ENCODE measurements at regions not wholly inside any gene's neighbourhood (a gene's known extent, or its start where the extent isn't known, plus 50 kb on each side); places are given as distances from the start of the nearest gene placed in this dataset.

DNA sequence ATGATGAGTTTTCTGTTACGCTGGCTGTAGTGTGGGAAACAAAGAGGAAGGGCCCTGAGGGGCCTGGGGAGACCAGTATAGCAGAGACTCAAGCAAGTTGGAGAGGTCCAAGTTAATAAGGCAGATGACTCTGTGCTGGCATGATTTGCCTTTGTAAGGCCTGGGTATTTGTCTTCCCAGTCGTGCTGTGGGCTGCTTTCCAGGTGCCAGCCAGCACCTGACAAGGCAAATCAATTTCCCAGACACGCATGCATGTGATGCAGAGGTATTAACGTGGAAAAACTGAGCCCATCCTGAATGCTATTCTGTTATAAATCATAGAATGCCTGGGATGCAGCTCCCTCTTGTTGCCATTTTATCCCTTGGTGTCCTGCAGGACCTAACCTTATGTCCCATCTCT is 175.6 kb downstream of the MFSD1 start:
- Mint-ChIP-seq H3K27ac (ENCODE audit: low read depth) (no peak overlapping the region), H3K27me3 (peaks cover 1% of the 10 kb centered on the region), H3K4me1 (no peaks in the 10 kb centered on the region), H3K4me3 (no peak overlapping the region), H3K36me3 (ENCODE audit: insufficient read depth) (no peaks in the 10 kb centered on the region), H3K9me3 (peaks cover 4% of the 10 kb centered on the region)
- ATAC-seq (replicated peaks; ENCODE audit: extremely low read depth, poor library complexity, severe bottlenecking) (no peak), DNase-seq (ENCODE audit: low spot score in 2 of 2) (no peak)

- Mint-ChIP-seq H3K9me3 (peaks cover 13% of the 10 kb centered on the region), H3K4me3 (no peak overlapping the region), H3K36me3 (ENCODE audit: insufficient read depth) (peaks cover 2% of the 10 kb centered on the region), H3K4me1 (no peaks in the 10 kb centered on the region), H3K27me3 (no peaks in the 10 kb centered on the region), H3K27ac (ENCODE audit: low read depth) (no peak overlapping the region)
- ATAC-seq (replicated peaks; ENCODE audit: extremely low read depth, poor library complexity, severe bottlenecking) (no peak), DNase-seq (ENCODE audit: low spot score in 2 of 2) (no peak)
Measured at GRCh38 chr3:158983216-158984099, 181.6 kb downstream of the MFSD1 start.

DNA sequence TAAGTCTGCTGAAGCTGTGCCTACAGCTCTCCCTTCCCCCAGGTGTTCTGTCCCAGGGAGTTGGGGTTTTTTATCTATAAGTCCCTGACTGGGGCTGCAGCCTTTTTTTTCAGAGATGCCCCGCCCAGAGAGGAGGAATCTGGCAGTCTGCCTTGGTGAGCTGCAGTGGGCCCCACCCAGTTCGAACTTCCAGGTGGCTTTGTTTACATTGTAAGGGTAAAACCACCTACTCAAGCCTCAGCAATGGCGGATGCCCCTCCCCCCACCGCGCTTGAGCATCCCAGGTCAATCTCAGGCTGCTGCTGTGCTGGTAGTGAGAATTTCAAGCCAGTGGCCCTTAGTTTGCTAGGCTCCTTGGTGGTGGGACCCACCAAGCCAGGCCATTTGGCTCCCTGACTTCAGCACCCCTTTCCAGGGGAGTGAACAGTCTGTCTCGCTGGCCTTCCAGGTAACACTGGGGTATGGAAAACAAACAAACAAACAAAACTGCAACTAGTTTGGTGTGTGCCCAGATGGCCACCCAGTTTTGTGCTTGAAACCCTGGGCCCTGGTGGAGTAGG is 189.4 kb downstream of the MFSD1 start:
- no peak for DNase-seq (ENCODE audit: low spot score in 2 of 2)
- Mint-ChIP-seq H3K9me3 (peaks cover 18% of the 10 kb centered on the region), H3K4me1 (no peaks in the 10 kb centered on the region), H3K27ac (ENCODE audit: low read depth) (no peak overlapping the region), H3K4me3 (no peak overlapping the region), H3K27me3 (peaks cover 10% of the 10 kb centered on the region), H3K36me3 (ENCODE audit: insufficient read depth) (peaks cover 2% of the 10 kb centered on the region)
- ATAC-seq (replicated peaks; ENCODE audit: extremely low read depth, poor library complexity, severe bottlenecking): no peak

DNA sequence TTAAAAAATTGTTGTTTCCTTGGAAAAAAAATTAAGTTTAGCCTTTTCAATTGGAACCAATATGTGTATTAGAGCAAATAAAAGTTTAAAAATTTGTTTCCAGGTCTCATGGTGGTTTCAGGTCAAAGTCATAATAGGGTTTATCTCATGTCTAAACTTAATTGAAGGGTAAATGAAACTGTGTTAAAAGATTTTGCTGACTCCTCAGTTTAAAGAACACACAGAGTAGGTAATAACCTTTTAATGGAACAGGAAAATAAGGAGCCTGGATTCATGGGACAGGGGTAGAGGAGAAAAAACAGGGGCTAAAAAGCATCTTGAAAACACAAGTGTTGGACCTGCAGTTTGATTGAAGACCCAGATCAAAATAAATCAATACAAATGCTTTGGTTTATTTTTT is 190.6 kb downstream of the MFSD1 start:
- H3K27ac Mint-ChIP-seq (ENCODE audit: low read depth): no peak overlapping the region
- ATAC-seq (replicated peaks; ENCODE audit: extremely low read depth, poor library complexity, severe bottlenecking) (no peak), DNase-seq (ENCODE audit: low spot score in 2 of 2) (no peak)
- H3K36me3 Mint-ChIP-seq (ENCODE audit: insufficient read depth): peaks cover 2% of the 10 kb centered on the region
- H3K4me3 Mint-ChIP-seq: no peak overlapping the region
- H3K9me3 Mint-ChIP-seq: peaks cover 13% of the 10 kb centered on the region
- H3K27me3 Mint-ChIP-seq: peaks cover 10% of the 10 kb centered on the region
- no peaks in the 10 kb centered on the region for H3K4me1 Mint-ChIP-seq

- H3K4me1 Mint-ChIP-seq: no peaks in the 10 kb centered on the region
- H3K9me3 Mint-ChIP-seq: no peaks in the 10 kb centered on the region
- peaks cover 10% of the 10 kb centered on the region for H3K27me3 Mint-ChIP-seq
- no peak overlapping the region for H3K27ac Mint-ChIP-seq (ENCODE audit: low read depth)
- DNase-seq (ENCODE audit: low spot score in 2 of 2) (no peak), ATAC-seq (replicated peaks; ENCODE audit: extremely low read depth, poor library complexity, severe bottlenecking) (no peak)
- H3K36me3 Mint-ChIP-seq (ENCODE audit: insufficient read depth): no peaks in the 10 kb centered on the region
- no peak overlapping the region for H3K4me3 Mint-ChIP-seq
Measured at GRCh38 chr3:158994386-158994785, 192.5 kb downstream of the MFSD1 start.

DNA sequence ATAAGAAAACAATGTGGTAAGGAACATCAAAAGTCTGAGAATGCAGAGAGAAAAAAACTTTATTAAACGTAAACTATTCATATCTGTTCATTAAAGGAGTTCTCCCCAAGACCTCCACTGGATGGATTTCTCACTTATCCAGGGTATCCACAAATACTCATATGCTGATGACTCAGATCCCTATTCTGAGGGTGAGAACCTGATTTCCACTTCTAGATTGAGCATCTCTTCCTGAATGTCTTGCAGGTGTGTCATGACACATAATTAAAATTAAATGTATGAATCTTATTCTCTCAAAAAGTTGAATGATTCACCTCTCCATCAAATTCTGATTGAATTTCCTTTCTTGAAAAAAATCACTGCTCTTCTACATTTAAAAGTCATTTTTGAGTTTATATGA is 199.9 kb downstream of the MFSD1 start:
- H3K9me3 Mint-ChIP-seq: no peaks in the 10 kb centered on the region
- no peak overlapping the region for H3K27ac Mint-ChIP-seq (ENCODE audit: low read depth)
- ATAC-seq (replicated peaks; ENCODE audit: extremely low read depth, poor library complexity, severe bottlenecking): no peak
- H3K4me3 Mint-ChIP-seq: no peak overlapping the region
- H3K4me1 Mint-ChIP-seq: no peaks in the 10 kb centered on the region
- DNase-seq (ENCODE audit: low spot score in 2 of 2): no peak
- no peaks in the 10 kb centered on the region for H3K36me3 Mint-ChIP-seq (ENCODE audit: insufficient read depth)
- H3K27me3 Mint-ChIP-seq: no peaks in the 10 kb centered on the region

- H3K4me1 Mint-ChIP-seq: no peaks in the 10 kb centered on the region
- no peaks in the 10 kb centered on the region for H3K27me3 Mint-ChIP-seq
- H3K9me3 Mint-ChIP-seq: no peaks in the 10 kb centered on the region
- no peak overlapping the region for H3K27ac Mint-ChIP-seq (ENCODE audit: low read depth)
- ATAC-seq (replicated peaks; ENCODE audit: extremely low read depth, poor library complexity, severe bottlenecking): no peak
- no peak overlapping the region for H3K4me3 Mint-ChIP-seq
- DNase-seq (ENCODE audit: low spot score in 2 of 2): no peak
- H3K36me3 Mint-ChIP-seq (ENCODE audit: insufficient read depth): no peaks in the 10 kb centered on the region
Measured at GRCh38 chr3:159005137-159005536, 203.3 kb downstream of the MFSD1 start.

DNA sequence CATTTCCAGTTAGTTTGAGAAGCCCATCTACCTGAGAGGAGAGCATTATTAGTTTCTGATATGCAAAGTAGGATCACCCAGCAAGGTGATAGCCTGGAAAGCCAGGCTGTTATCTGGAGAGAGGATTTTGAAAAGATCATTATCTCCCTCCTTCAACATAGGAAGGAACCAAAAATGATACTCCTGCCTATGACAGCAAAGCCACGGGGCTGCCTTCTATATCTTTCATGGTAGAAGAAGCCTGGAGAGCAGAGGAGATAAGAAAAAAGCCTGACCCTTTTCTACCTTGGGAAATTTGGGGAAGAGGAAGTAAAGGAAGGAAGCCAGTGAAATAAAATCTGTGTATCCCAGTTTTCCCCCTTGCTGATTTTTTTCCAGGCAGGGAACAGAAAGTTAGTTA is 205.5 kb downstream of the MFSD1 start:
- DNase-seq (ENCODE audit: low spot score in 2 of 2): no peak
- Mint-ChIP-seq H3K4me1 (no peaks in the 10 kb centered on the region), H3K36me3 (ENCODE audit: insufficient read depth) (no peaks in the 10 kb centered on the region), H3K27me3 (no peaks in the 10 kb centered on the region), H3K27ac (ENCODE audit: low read depth) (no peak overlapping the region), H3K4me3 (no peak overlapping the region), H3K9me3 (no peaks in the 10 kb centered on the region)
- no peak for ATAC-seq (replicated peaks; ENCODE audit: extremely low read depth, poor library complexity, severe bottlenecking)

- no peak for DNase-seq (ENCODE audit: low spot score in 2 of 2)
- no peaks in the 10 kb centered on the region for H3K4me1 Mint-ChIP-seq
- no peaks in the 10 kb centered on the region for H3K36me3 Mint-ChIP-seq (ENCODE audit: insufficient read depth)
- no peak overlapping the region for H3K4me3 Mint-ChIP-seq
- H3K9me3 Mint-ChIP-seq: no peaks in the 10 kb centered on the region
- no peak overlapping the region for H3K27ac Mint-ChIP-seq (ENCODE audit: low read depth)
- no peak for ATAC-seq (replicated peaks; ENCODE audit: extremely low read depth, poor library complexity, severe bottlenecking)
- H3K27me3 Mint-ChIP-seq: no peaks in the 10 kb centered on the region
Measured at GRCh38 chr3:159008401-159008800, 206.5 kb downstream of the MFSD1 start.

DNA sequence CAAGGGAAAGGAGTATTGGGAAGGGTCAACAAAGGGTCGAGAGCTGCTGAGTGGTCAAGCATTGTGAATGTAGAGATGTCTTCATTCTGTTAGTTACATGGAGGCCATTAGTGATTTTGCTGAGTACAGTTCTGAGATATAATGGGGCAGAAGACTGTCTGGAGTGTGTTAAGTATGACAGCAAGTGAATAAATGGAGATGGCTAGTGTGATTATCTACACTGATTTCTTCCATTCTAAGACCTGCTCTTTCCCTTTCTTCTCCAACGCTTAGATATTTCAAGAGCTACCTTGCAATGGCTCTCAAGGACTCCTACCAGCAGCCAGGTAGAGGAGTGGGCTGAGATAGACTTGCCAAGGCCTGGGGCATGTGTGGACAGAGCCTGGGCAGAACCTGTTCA is 216.5 kb downstream of the MFSD1 start:
- DNase-seq (ENCODE audit: low spot score in 2 of 2) (no peak), ATAC-seq (replicated peaks; ENCODE audit: extremely low read depth, poor library complexity, severe bottlenecking) (no peak)
- Mint-ChIP-seq H3K27ac (ENCODE audit: low read depth) (no peak overlapping the region), H3K27me3 (no peaks in the 10 kb centered on the region), H3K36me3 (ENCODE audit: insufficient read depth) (no peaks in the 10 kb centered on the region), H3K4me3 (no peak overlapping the region), H3K4me1 (no peaks in the 10 kb centered on the region), H3K9me3 (peaks cover 9% of the 10 kb centered on the region)

DNA sequence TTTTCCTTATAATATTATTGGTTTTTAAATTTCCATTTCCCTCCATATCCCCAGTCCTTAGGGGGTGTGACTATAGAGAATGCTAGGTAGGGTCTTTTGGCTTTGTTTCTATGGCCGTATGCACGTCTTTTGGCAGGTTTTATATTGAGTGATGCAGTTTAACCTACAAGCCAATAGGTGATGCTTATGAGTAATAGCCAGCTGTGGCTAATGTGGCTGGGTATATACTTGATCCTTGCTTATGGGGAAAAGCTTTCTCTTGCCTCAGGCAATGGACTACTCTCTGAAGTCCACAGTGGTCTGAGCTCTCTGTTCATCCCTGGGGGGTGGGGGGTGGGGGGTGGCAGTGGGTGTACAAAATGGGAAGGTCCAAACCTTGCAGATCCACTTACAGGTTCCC is 223.9 kb downstream of the MFSD1 start:
- Mint-ChIP-seq H3K36me3 (ENCODE audit: insufficient read depth) (no peaks in the 10 kb centered on the region), H3K27ac (ENCODE audit: low read depth) (no peak overlapping the region), H3K27me3 (no peaks in the 10 kb centered on the region), H3K4me3 (no peak overlapping the region), H3K9me3 (no peaks in the 10 kb centered on the region), H3K4me1 (no peaks in the 10 kb centered on the region)
- ATAC-seq (replicated peaks; ENCODE audit: extremely low read depth, poor library complexity, severe bottlenecking): no peak
- no peak for DNase-seq (ENCODE audit: low spot score in 2 of 2)

DNA sequence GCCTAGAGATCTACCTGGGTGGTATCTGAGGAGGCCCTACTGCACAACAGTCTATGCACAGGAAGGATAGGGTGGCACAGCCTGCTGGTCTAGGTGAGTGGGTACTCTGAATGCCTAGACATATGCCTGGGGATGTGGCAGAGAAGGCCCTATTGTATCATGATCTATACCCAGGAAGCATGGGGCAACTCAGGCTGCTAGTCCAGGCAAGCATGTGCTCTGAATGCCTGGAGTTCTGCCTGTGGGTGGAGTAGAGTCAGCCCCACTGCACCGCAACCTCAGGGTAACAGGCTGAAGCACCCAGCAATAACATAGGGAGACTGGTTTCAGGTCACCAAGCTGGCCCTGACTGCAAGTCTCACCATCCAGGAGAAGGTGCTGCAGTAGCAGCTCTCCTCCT is 224.7 kb downstream of the MFSD1 start:
- ATAC-seq (replicated peaks; ENCODE audit: extremely low read depth, poor library complexity, severe bottlenecking) (no peak), DNase-seq (ENCODE audit: low spot score in 2 of 2) (no peak)
- H3K27me3 Mint-ChIP-seq: no peaks in the 10 kb centered on the region
- no peak overlapping the region for H3K4me3 Mint-ChIP-seq
- no peaks in the 10 kb centered on the region for H3K9me3 Mint-ChIP-seq
- H3K4me1 Mint-ChIP-seq: no peaks in the 10 kb centered on the region
- no peaks in the 10 kb centered on the region for H3K36me3 Mint-ChIP-seq (ENCODE audit: insufficient read depth)
- H3K27ac Mint-ChIP-seq (ENCODE audit: low read depth): no peak overlapping the region

GRCh38 chr3:159028706-159029105 is 226.9 kb downstream of the MFSD1 start:
- Mint-ChIP-seq H3K9me3 (no peaks in the 10 kb centered on the region), H3K4me3 (no peak overlapping the region), H3K4me1 (no peaks in the 10 kb centered on the region), H3K27ac (ENCODE audit: low read depth) (no peak overlapping the region), H3K36me3 (ENCODE audit: insufficient read depth) (no peaks in the 10 kb centered on the region), H3K27me3 (no peaks in the 10 kb centered on the region)
- ATAC-seq (replicated peaks; ENCODE audit: extremely low read depth, poor library complexity, severe bottlenecking) (no peak), DNase-seq (ENCODE audit: low spot score in 2 of 2) (no peak)

Measured in central memory CD8-positive, alpha-beta T cell (primary cell).